SK-N-SH treated with all-trans-retinoic acid at 6 μM for 48 hours (cell line): ENCODE measurements at regions not wholly inside any gene's neighbourhood (a gene's known extent, or its start where the extent isn't known, plus 50 kb on each side); places are given as distances from the start of the nearest gene placed in this dataset.
A peak's percentile ranks its signal among the peaks of the same experiment; 100 is the strongest.
"Not testable (repeated sequence)": the region's sequence is repeated elsewhere in the genome, so short reads cannot be mapped to it uniquely, and the experiment has no call there.

Experiments
- ATAC-seq: fragments of 200-7000 bp; cut with Tn5 transposase; 3 replicates; pipeline ENCODE4 v1.9.1; 2020; ENCODE audit warnings: mild to moderate bottlenecking, moderate library complexity
- ARNTL ChIP-seq: fragments of 450-650 bp; formaldehyde crosslinking; IDR thresholded peaks from 2 replicates; pipeline ENCODE4 v1.5.0; 2020; ENCODE audit warnings: low read depth, mild to moderate bottlenecking, moderate library complexity, borderline replicate concordance
- BACH2 ChIP-seq: fragments of 250-450 bp; sonication (Bioruptor Pico); IDR thresholded peaks from 2 replicates; pipeline ENCODE4 v1.9.0; 2021; ENCODE audit warnings: mild to moderate bottlenecking, borderline replicate concordance
- CREB5 ChIP-seq: fragments of 250-450 bp; sonication (Bioruptor Pico); IDR thresholded peaks from 2 replicates; pipeline ENCODE4 v1.5.1; 2020; ENCODE audit warnings: low read depth, mild to moderate bottlenecking, moderate library complexity
- CSDC2 ChIP-seq: fragments of 250-450 bp; sonication (Bioruptor Pico); IDR thresholded peaks from 2 replicates; pipeline ENCODE4 v1.5.0; 2020; ENCODE audit warnings: mild to moderate bottlenecking, moderate library complexity
- CSRNP3 ChIP-seq: fragments of 250-450 bp; sonication (Bioruptor Pico); IDR thresholded peaks from 2 replicates; pipeline ENCODE4 v1.5.1; 2021; ENCODE audit warnings: mild to moderate bottlenecking, moderate library complexity
- ESRRG ChIP-seq: fragments of 250-450 bp; sonication (Bioruptor Pico); IDR thresholded peaks from 2 replicates; pipeline ENCODE4 v1.6.1; 2021; ENCODE audit warnings: mild to moderate bottlenecking
- GLIS3 ChIP-seq: fragments of 250-450 bp; sonication (Bioruptor Pico); IDR thresholded peaks from 2 replicates; pipeline ENCODE4 v1.5.0; 2020; ENCODE audit warnings: mild to moderate bottlenecking, moderate library complexity
- ISL1 ChIP-seq: fragments of 250-450 bp; sonication (Bioruptor Pico); IDR thresholded peaks from 2 replicates; pipeline ENCODE4 v2.1.2; 2022; ENCODE audit warnings: mild to moderate bottlenecking, moderate library complexity
- OSR1 ChIP-seq: fragments of 250-450 bp; sonication (Bioruptor Pico); IDR thresholded peaks from 2 replicates; pipeline ENCODE4 v1.8.0; 2022; ENCODE audit warnings: moderate library complexity, mild to moderate bottlenecking, inconsistent platforms
- PATZ1 ChIP-seq: fragments of 250-450 bp; sonication (Bioruptor Pico); IDR thresholded peaks from 2 replicates; pipeline ENCODE4 v1.8.0; 2020; ENCODE audit warnings: mild to moderate bottlenecking, moderate library complexity, borderline replicate concordance
- POU6F1 ChIP-seq: fragments of 250-450 bp; sonication (Bioruptor Pico); IDR thresholded peaks from 2 replicates; pipeline ENCODE4 v1.8.0; 2021; ENCODE audit warnings: low read depth, mild to moderate bottlenecking, moderate library complexity, borderline replicate concordance
- PPARA ChIP-seq: fragments of 250-450 bp; sonication (Bioruptor Pico); IDR thresholded peaks from 2 replicates; pipeline ENCODE4 v1.5.0; 2020; ENCODE audit warnings: mild to moderate bottlenecking, borderline replicate concordance
- RARB ChIP-seq: fragments of 250-450 bp; sonication (Bioruptor Pico); IDR thresholded peaks from 2 replicates; pipeline ENCODE4 v1.8.0; 2021; ENCODE audit warnings: mild to moderate bottlenecking, moderate library complexity
- SNAI2 ChIP-seq: fragments of 250-450 bp; sonication (Bioruptor Pico); IDR thresholded peaks from 2 replicates; pipeline ENCODE4 v1.5.0; 2020; ENCODE audit warnings: mild to moderate bottlenecking, moderate library complexity
- TCF4 ChIP-seq: fragments of 250-450 bp; sonication (Bioruptor Pico); IDR thresholded peaks from 2 replicates; pipeline ENCODE4 v1.8.0; 2021; ENCODE audit warnings: mild to moderate bottlenecking, moderate library complexity, borderline replicate concordance
- TOX ChIP-seq: fragments of 250-450 bp; sonication (Bioruptor Pico); IDR thresholded peaks from 2 replicates; pipeline ENCODE4 v1.8.0; 2021; ENCODE audit warnings: mild to moderate bottlenecking, moderate library complexity, borderline replicate concordance
- TSHZ2 ChIP-seq: fragments of 250-450 bp; sonication (Bioruptor Pico); IDR thresholded peaks from 2 replicates; pipeline ENCODE4 v1.5.0; 2020; ENCODE audit warnings: mild to moderate bottlenecking, moderate library complexity
- ZC3H10 ChIP-seq: fragments of 250-450 bp; sonication (Bioruptor Pico); IDR thresholded peaks from 2 replicates; pipeline ENCODE4 v1.5.1; 2021; ENCODE audit warnings: mild to moderate bottlenecking, moderate library complexity
- ZFP3 ChIP-seq: fragments of 250-450 bp; sonication (Bioruptor Pico); IDR thresholded peaks from 2 replicates; pipeline ENCODE4 v1.5.0; 2020; ENCODE audit warnings: mild to moderate bottlenecking, moderate library complexity
- ZFP30 ChIP-seq: fragments of 450-650 bp; formaldehyde crosslinking; IDR thresholded peaks from 2 replicates; pipeline ENCODE4 v1.5.0; 2022; ENCODE audit warnings: mild to moderate bottlenecking, moderate library complexity
- ZNF565 ChIP-seq: fragments of 450-650 bp; formaldehyde crosslinking; conservative IDR thresholded peaks from 2 replicates; pipeline ENCODE4 v1.5.0; 2020; ENCODE audit warnings: low read depth, mild to moderate bottlenecking, moderate library complexity
- ZNF70 ChIP-seq: fragments of 450-650 bp; formaldehyde crosslinking; IDR thresholded peaks from 2 replicates; pipeline ENCODE4 v1.5.0; 2020; ENCODE audit warnings: mild to moderate bottlenecking, moderate library complexity
- ZNF8 ChIP-seq: fragments of 450-650 bp; formaldehyde crosslinking; IDR thresholded peaks from 2 replicates; pipeline ENCODE4 v1.5.0; 2020; ENCODE audit warnings: mild to moderate bottlenecking, moderate library complexity

GRCh38 chr1:161427733-161428516, 60.2 kb upstream of the CFAP126 start:
- TF ChIP-seq TCF4 (no peak), TOX (no peak), TSHZ2 (CRISPR knock-in tag) (no peak), ZC3H10 (CRISPR knock-in tag) (no peak), RARB (CRISPR knock-in tag) (no peak), CSDC2 (no peak), ZFP30 (no peak), CREB5 (CRISPR knock-in tag) (no peak), ZNF565 (no peak), ARNTL (CRISPR knock-in tag) (no peak), ZFP3 (CRISPR knock-in tag) (no peak), SNAI2 (CRISPR knock-in tag) (no peak), ESRRG (CRISPR knock-in tag) (no peak), CSRNP3 (CRISPR knock-in tag) (no peak), ISL1 (CRISPR knock-in tag) (no peak), POU6F1 (CRISPR knock-in tag) (no peak), PPARA (CRISPR knock-in tag) (no peak)
- TF ChIP-seq, all 23 proteins: peak for 0
- peak; percentile 82 for ATAC-seq

- not testable (repeated sequence) for ATAC-seq
These were observed 55.2 kb upstream of the CFAP126 start for GRCh38 chr1:161422914-161423313.

- no peak for ATAC-seq
- TF ChIP-seq BACH2 (CRISPR knock-in tag) (no peak), ARNTL (CRISPR knock-in tag) (no peak), TSHZ2 (CRISPR knock-in tag) (no peak), PATZ1 (CRISPR knock-in tag) (no peak), ISL1 (CRISPR knock-in tag) (no peak), CREB5 (CRISPR knock-in tag) (no peak), PPARA (CRISPR knock-in tag) (no peak), ZNF70 (no peak), OSR1 (CRISPR knock-in tag) (no peak), ZFP30 (no peak), ZC3H10 (CRISPR knock-in tag) (no peak), TOX (no peak), SNAI2 (CRISPR knock-in tag) (no peak), ESRRG (CRISPR knock-in tag) (no peak), TCF4 (no peak), ZFP3 (CRISPR knock-in tag) (no peak), ZNF8 (CRISPR knock-in tag) (no peak), CSDC2 (no peak), GLIS3 (CRISPR knock-in tag) (no peak)
These were observed 53.8 kb upstream of the CFAP126 start for GRCh38 chr1:161421456-161421855.
